NCI-H446 treated with DMSO at 0.1 percent for 48 hours (cell line): ENCODE measurements at regions not wholly inside any gene's neighbourhood (a gene's known extent, or its start where the extent isn't known, plus 50 kb on each side); places are given as distances from the start of the nearest gene placed in this dataset.
A peak's percentile ranks its signal among the peaks of the same experiment; 100 is the strongest.

ENCODE experiments used
- DNase-seq: peaks from one replicate; lab custom pipeline; 2025; lab: John Stamatoyannopoulos, UW

DNA sequence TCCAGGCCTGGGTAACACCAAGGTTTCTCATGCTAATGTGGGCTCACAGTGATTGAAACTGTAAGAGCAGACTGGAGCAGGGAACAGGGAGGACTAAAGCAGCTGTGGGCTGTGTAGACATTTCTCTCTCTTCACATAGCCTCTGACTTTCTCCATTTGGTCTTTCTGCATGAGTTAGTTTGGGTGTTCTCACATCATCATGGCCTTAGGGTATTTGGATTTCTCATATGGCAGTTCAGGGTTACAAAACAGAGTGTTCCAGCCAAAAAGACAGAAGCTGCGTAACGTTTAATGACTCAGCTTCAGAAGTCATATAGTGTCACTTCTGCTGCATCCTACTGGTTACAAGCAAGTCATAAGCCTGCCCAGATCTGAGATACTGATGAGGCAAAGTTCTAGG is 52.0 kb upstream of the OSBPL8 start:
- no peak for DNase-seq

DNA sequence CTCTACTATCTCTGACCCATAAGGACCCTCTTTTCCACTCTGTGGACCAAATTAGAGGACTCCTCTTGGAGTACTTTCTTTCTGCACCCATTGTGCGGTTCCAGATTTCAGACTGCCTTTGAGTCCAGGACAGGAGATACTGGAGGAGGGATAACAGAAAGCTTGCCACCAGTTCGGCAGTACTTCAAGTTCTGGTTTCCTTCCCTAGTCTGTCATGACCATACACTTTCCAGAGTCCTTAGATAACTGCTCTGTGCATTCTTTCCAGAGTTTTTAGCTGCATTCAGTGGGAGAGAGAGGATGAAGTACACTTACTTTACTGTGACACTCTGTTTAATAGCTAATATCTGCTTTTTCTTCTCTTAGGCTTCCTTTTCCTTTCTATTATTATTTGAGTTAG is 54.8 kb upstream of the OSBPL8 start:
- no peak for DNase-seq

- no peak for DNase-seq
Observed at GRCh38 chr12:76618031-76618430, 58.5 kb upstream of the OSBPL8 start.

DNA sequence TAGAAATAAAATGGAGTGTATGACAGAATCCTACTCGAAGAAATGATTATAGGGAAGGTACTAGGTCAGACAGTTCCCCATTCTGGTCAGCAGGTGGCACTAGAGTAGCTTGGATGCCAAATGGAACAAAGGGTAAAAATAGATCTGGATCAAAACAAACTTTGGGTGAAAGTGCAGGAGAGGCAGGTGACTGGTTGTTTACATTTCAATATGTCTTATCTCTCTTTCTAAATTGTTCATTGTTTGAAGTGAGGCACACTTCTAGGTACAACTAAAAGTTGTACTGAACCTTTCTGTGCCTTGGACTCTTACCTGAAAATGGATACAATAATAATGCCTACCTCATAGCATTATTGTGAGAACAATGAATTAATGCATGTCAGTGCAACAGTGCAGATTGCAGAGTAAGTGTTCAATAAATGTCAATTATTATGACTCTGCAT is 62.0 kb upstream of the OSBPL8 start:
- peak; percentile 37 for DNase-seq

GRCh38 chr12:76622351-76622750 is 62.8 kb upstream of the OSBPL8 start:
- no peak for DNase-seq

- DNase-seq, result no peak
Observed at GRCh38 chr12:76622915-76623314, 63.3 kb upstream of the OSBPL8 start.

- no peak for DNase-seq
Observed at GRCh38 chr12:76623931-76624330, 64.4 kb upstream of the OSBPL8 start.

DNA sequence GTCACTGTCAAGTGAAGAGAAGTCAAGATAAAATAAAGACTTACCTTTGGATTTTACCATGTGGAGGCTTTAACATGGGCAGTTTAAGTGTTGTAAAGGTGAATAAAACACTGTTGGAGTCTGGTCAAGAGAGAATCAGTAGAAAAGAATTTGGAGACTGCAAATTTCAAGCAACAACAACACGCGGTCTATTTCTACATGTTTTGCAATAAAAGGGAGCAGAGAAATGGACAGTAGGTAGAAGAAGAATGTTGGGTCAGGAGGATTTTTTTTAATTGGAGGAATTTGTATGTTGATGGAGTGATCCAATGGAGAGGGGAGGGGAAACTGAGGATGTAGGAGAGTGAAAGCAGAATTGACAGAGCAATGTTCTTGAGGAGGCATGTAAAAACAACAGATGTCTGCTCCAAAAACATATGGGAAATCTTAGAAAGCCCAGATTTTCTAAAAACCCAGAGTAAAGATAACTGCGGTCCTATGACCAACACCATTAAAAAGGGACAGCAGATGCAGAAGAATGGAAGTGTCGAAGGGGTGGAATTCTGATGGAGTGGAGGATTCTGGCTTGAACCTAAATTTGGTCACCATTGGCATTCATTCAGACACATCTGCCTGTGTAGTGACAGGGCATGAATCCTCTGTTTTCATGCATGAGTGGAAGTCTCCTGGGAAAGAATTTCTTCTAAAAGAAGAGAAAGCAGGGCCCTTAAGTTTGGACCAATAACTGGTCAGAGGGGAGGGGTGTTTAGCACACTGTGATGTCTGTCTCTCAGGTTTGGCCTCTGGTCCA is 68.0 kb upstream of the OSBPL8 start:
- DNase-seq, result no peak

DNA sequence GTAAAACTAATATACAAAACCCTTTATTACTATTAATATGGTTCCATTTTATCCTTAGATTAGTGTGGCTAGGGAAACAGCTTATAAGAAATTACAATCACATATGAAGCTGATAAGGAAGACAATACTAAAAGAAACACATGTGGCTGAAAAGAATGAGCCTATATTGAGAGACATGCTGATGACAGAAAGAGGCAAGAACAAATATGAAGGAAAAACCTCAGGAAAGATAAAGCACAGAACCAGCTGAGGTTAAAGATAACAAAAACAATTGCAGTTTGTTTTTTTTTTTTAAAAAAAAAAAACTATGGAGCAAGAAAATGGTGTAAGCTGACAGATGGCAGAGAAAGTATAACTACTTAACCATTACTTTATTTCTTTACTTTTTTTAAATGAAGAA is 69.2 kb upstream of the OSBPL8 start:
- DNase-seq, result no peak

GRCh38 chr12:76631741-76632140 is 72.2 kb upstream of the OSBPL8 start:
- DNase-seq, result no peak

GRCh38 chr12:76633415-76633814 is 73.8 kb upstream of the OSBPL8 start:
- no peak for DNase-seq

DNA sequence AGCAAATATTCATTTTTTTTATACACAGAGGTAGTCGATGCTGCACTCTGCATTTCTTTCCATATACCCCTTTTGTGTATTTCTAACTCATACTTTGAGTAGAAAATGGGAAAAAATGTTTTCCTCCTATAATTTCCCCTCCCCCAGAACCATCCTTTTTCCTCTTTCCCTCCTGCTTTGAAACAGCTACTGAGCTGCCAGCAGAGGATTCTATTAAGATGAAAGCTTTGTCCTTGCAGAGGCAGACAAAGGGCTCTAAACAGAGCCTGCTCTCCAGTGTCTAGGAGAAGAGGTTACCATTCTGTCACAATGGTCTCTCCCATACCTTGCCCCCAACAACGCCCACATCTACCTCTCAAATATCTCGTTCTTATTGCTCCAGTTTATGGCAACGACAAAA is 74.6 kb upstream of the OSBPL8 start:
- no peak for DNase-seq

- DNase-seq, result no peak
Observed at GRCh38 chr12:76636121-76636692, 76.6 kb upstream of the OSBPL8 start.

DNA sequence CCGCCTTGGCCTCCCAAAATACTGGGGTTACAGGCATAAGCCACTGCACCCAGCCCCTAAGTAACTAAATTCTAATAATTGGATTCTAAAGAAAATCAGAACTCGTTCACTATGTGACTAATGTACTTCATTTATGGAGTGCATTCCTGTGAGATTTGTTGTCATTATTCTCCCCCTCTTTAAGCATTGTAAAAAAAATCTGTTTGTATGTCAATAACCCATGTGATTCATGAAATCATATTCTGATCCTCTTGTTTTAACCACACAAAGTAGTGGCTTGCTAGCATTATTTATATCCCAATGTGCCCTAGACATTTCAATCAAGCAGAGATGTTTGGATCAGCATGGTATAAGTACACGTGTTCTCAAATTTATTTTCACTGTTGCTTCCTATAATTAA is 78.2 kb upstream of the OSBPL8 start:
- no peak for DNase-seq

- no peak for DNase-seq
Observed at GRCh38 chr12:76639646-76640045, 80.1 kb upstream of the OSBPL8 start.

- DNase-seq, result no peak
Observed at GRCh38 chr12:76641073-76641472, 81.5 kb upstream of the OSBPL8 start.

DNA sequence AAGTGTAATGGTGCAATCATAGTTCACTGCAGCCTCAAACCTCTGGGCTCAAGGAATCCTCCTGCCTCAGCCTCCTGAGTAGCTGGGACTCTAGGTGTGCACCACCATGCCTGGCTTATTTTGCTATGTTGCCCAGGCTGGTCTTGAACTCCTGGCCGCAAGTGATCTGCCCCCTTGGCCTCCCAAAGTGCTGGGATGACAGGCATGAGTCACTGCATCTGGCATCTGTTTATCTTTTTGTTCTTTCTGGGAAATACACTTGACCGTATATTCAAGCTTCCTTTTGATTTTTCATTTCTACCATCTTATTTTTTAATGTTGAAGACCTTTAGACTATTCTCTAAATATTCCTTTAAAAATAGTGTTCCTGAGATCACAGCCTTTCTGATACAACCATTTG is 82.4 kb upstream of the OSBPL8 start:
- no peak for DNase-seq

DNA sequence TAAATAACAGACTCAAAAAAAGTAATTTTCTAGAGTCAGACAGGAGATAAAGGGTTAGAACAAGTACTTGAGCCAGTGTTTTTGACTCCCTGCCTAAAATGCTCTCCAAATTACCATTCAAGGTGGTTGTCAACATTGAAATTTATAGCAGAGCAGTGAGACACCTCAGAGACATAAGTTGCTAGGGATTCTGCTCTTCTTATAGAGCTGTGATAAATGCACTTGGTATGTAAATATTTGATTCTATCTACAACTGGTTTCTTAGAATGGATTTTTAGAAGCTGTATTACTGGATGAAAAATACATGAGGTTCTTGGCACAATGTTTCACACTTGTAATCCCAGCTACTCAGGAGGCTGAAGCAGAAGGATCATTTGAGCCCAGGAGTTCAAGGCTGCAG is 83.9 kb upstream of the OSBPL8 start:
- no peak for DNase-seq

DNA sequence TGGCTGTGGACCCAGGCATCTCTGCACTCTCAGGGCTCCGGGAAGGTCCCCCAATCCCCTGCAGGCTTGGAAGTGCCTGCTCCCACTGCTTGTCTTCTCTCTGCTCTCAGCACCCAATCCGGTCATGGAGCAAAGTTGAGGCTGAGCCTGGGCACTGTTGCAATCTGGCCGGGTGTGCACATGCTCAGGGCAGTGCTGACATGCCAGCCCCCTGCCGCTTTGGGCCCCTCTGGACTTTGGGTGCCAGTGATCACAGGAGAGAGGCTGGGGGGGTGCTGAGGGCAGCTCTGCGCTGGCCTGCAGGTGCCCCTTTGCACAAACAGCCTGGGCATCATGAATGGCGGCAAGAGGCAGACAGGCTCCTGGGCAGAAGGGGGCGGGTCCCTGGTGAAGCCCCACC is 85.4 kb upstream of the OSBPL8 start:
- DNase-seq, result no peak

- no peak for DNase-seq
Observed at GRCh38 chr12:76645934-76646333, 86.4 kb upstream of the OSBPL8 start.

DNA sequence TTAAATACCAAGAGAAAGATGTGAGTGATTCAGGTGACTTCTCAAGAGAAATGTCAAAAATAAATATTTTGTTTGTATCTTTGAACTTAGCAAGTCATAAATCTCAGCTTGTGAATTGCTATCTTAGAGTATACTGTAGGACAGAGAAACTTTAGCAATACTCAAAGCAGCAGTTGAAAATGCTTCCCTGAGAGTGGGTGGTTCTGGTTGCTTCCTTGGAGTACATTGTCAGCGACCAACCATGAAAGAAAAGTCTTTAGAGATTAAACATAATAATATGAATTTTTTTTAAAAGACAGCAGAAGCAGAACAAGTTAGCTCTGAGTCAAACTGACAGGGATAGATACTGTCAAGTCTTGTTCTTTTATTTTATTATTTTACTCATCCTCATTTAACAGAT is 86.8 kb upstream of the OSBPL8 start:
- no peak for DNase-seq

GRCh38 chr12:76649099-76649498 is 89.5 kb upstream of the OSBPL8 start:
- no peak for DNase-seq

- DNase-seq, result no peak
Observed at GRCh38 chr12:76652402-76652801, 92.8 kb upstream of the OSBPL8 start.

DNA sequence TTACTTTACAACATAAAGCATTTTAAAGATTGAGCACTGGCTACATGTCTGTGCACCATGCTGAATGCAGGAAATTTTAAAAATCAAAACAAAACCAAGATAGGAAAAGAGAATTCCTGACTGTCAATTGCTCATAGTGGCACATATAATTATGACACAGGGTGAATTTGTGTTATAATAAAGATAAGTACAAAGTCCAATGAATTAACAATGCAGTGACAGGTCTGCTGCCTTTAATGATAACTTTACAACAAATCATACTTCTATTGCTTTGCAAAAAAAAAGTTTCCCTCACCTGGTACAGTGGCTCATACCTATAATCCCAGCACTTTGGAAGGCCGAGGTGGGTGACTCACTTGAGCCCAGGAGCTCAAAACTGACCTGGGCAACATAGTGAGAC is 93.8 kb upstream of the OSBPL8 start:
- DNase-seq, result no peak
